ENCODE measurements at regions not wholly inside any gene's neighbourhood (a gene's known extent, or its start where the extent isn't known, plus 50 kb on each side); places are given as distances from the start of the nearest gene placed in this dataset.

GRCh38 chr17:70613681-70614080, 444.3 kb downstream of the KCNJ2 start:
- Histone ChIP-seq H3K4me1 (ENCODE audit: control insufficient read depth, insufficient read depth, low read length) (no peaks in the 10 kb centered on the region), H3K27me3 (ENCODE audit: control insufficient read depth, insufficient read depth, low read length) (no peaks in the 10 kb centered on the region), H3K36me3 (ENCODE audit: control insufficient read depth, insufficient read depth, low read length) (no peaks in the 10 kb centered on the region), H3K4me3 (ENCODE audit: low read length) (no peak overlapping the region), H3K9ac (ENCODE audit: low read length) (no peak overlapping the region), H3K9me3 (ENCODE audit: control insufficient read depth, low read length) (no peaks in the 10 kb centered on the region)

- Histone ChIP-seq H3K27me3 (ENCODE audit: control insufficient read depth, insufficient read depth, low read length) (no peaks in the 10 kb centered on the region), H3K9ac (ENCODE audit: low read length) (no peak overlapping the region), H3K9me3 (ENCODE audit: control insufficient read depth, low read length) (no peaks in the 10 kb centered on the region), H3K4me1 (ENCODE audit: control insufficient read depth, insufficient read depth, low read length) (no peaks in the 10 kb centered on the region), H3K4me3 (ENCODE audit: low read length) (no peak overlapping the region), H3K36me3 (ENCODE audit: control insufficient read depth, insufficient read depth, low read length) (no peaks in the 10 kb centered on the region)
Observed at GRCh38 chr17:70615831-70616230, 446.5 kb downstream of the KCNJ2 start.

- Histone ChIP-seq H3K36me3 (ENCODE audit: control insufficient read depth, insufficient read depth, low read length) (no peaks in the 10 kb centered on the region), H3K27me3 (ENCODE audit: control insufficient read depth, insufficient read depth, low read length) (no peaks in the 10 kb centered on the region), H3K4me3 (ENCODE audit: low read length) (no peak overlapping the region), H3K4me1 (ENCODE audit: control insufficient read depth, insufficient read depth, low read length) (no peaks in the 10 kb centered on the region), H3K9ac (ENCODE audit: low read length) (no peak overlapping the region), H3K9me3 (ENCODE audit: control insufficient read depth, low read length) (no peaks in the 10 kb centered on the region)
Observed at GRCh38 chr17:70618641-70619040, 449.3 kb downstream of the KCNJ2 start.

DNA sequence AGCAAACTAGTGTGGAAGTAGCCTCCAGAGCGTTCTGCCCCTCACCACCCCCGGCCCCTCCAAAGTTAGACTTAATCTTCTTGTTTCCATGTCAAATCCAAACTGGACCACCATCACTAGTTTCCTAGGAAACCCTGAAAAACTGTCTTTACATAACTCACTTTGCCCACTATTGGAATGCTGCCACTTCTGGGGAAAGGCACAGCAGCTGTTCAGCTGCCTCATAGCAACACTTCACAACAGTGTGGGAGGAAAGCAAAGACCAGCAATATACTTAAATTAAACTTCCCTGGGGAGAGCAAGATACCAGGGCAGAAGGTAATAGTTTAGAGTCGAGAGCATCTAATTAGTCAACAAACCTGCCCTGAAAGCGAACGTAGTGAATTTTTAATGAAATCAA, 452.2 kb downstream of the KCNJ2 start:
- no peaks in the 10 kb centered on the region for H3K4me1 ChIP-seq (ENCODE audit: control insufficient read depth, insufficient read depth, low read length)
- no peaks in the 10 kb centered on the region for H3K9me3 ChIP-seq (ENCODE audit: control insufficient read depth, low read length)
- no peak overlapping the region for H3K4me3 ChIP-seq (ENCODE audit: low read length)
- H3K9ac ChIP-seq (ENCODE audit: low read length) = no peak overlapping the region
- no peaks in the 10 kb centered on the region for H3K27me3 ChIP-seq (ENCODE audit: control insufficient read depth, insufficient read depth, low read length)
- no peaks in the 10 kb centered on the region for H3K36me3 ChIP-seq (ENCODE audit: control insufficient read depth, insufficient read depth, low read length)

- H3K27me3 ChIP-seq (ENCODE audit: control insufficient read depth, insufficient read depth, low read length) = no peaks in the 10 kb centered on the region
- no peaks in the 10 kb centered on the region for H3K9me3 ChIP-seq (ENCODE audit: control insufficient read depth, low read length)
- no peak overlapping the region for H3K9ac ChIP-seq (ENCODE audit: low read length)
- H3K4me1 ChIP-seq (ENCODE audit: control insufficient read depth, insufficient read depth, low read length) = no peaks in the 10 kb centered on the region
- no peak overlapping the region for H3K4me3 ChIP-seq (ENCODE audit: low read length)
- H3K36me3 ChIP-seq (ENCODE audit: control insufficient read depth, insufficient read depth, low read length) = no peaks in the 10 kb centered on the region
Observed at GRCh38 chr17:70622368-70623260, 453.3 kb downstream of the KCNJ2 start.

GRCh38 chr17:70624211-70624610, 454.9 kb downstream of the KCNJ2 start:
- Histone ChIP-seq H3K9ac (ENCODE audit: low read length) (no peak overlapping the region), H3K36me3 (ENCODE audit: control insufficient read depth, insufficient read depth, low read length) (no peaks in the 10 kb centered on the region), H3K4me1 (ENCODE audit: control insufficient read depth, insufficient read depth, low read length) (no peaks in the 10 kb centered on the region), H3K9me3 (ENCODE audit: control insufficient read depth, low read length) (no peaks in the 10 kb centered on the region), H3K4me3 (ENCODE audit: low read length) (no peak overlapping the region), H3K27me3 (ENCODE audit: control insufficient read depth, insufficient read depth, low read length) (no peaks in the 10 kb centered on the region)

DNA sequence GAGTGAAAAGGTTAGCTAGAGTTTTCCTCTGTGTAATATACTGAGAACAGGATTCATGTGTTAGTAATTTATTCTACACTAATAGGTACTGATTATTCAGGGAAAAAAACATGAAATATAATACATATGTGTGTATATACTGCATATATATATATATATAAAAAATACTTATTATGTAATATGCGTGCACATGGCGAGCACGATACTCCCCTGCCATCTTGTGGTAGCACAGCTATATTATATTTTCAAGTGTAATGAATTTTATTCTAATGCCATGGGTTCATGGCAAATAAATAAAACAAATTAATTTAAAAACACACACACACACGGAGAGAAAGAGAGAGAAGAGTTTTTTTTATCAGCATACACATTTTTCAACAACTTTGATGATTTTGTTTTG, 460.6 kb downstream of the KCNJ2 start:
- no peaks in the 10 kb centered on the region for H3K27me3 ChIP-seq (ENCODE audit: control insufficient read depth, insufficient read depth, low read length)
- no peaks in the 10 kb centered on the region for H3K9me3 ChIP-seq (ENCODE audit: control insufficient read depth, low read length)
- no peaks in the 10 kb centered on the region for H3K36me3 ChIP-seq (ENCODE audit: control insufficient read depth, insufficient read depth, low read length)
- no peaks in the 10 kb centered on the region for H3K4me1 ChIP-seq (ENCODE audit: control insufficient read depth, insufficient read depth, low read length)
- no peak overlapping the region for H3K4me3 ChIP-seq (ENCODE audit: low read length)
- H3K9ac ChIP-seq (ENCODE audit: low read length) = no peak overlapping the region

- Histone ChIP-seq H3K27me3 (ENCODE audit: control insufficient read depth, insufficient read depth, low read length) (no peaks in the 10 kb centered on the region), H3K9ac (ENCODE audit: low read length) (no peak overlapping the region), H3K4me3 (ENCODE audit: low read length) (no peak overlapping the region), H3K9me3 (ENCODE audit: control insufficient read depth, low read length) (no peaks in the 10 kb centered on the region), H3K36me3 (ENCODE audit: control insufficient read depth, insufficient read depth, low read length) (no peaks in the 10 kb centered on the region), H3K4me1 (ENCODE audit: control insufficient read depth, insufficient read depth, low read length) (no peaks in the 10 kb centered on the region)
Observed at GRCh38 chr17:70636517-70637133, 467.3 kb downstream of the KCNJ2 start.

- no peaks in the 10 kb centered on the region for H3K27me3 ChIP-seq (ENCODE audit: control insufficient read depth, insufficient read depth, low read length)
- H3K36me3 ChIP-seq (ENCODE audit: control insufficient read depth, insufficient read depth, low read length) = no peaks in the 10 kb centered on the region
- H3K9me3 ChIP-seq (ENCODE audit: control insufficient read depth, low read length) = no peaks in the 10 kb centered on the region
- H3K9ac ChIP-seq (ENCODE audit: low read length) = no peak overlapping the region
- H3K4me3 ChIP-seq (ENCODE audit: low read length) = no peak overlapping the region
- no peaks in the 10 kb centered on the region for H3K4me1 ChIP-seq (ENCODE audit: control insufficient read depth, insufficient read depth, low read length)
Observed at GRCh38 chr17:70642059-70642458, 472.7 kb downstream of the KCNJ2 start.

GRCh38 chr17:70644096-70644495, 474.8 kb downstream of the KCNJ2 start:
- Histone ChIP-seq H3K4me1 (ENCODE audit: control insufficient read depth, insufficient read depth, low read length) (no peaks in the 10 kb centered on the region), H3K4me3 (ENCODE audit: low read length) (no peak overlapping the region), H3K36me3 (ENCODE audit: control insufficient read depth, insufficient read depth, low read length) (no peaks in the 10 kb centered on the region), H3K27me3 (ENCODE audit: control insufficient read depth, insufficient read depth, low read length) (no peaks in the 10 kb centered on the region), H3K9me3 (ENCODE audit: control insufficient read depth, low read length) (no peaks in the 10 kb centered on the region), H3K9ac (ENCODE audit: low read length) (no peak overlapping the region)

DNA sequence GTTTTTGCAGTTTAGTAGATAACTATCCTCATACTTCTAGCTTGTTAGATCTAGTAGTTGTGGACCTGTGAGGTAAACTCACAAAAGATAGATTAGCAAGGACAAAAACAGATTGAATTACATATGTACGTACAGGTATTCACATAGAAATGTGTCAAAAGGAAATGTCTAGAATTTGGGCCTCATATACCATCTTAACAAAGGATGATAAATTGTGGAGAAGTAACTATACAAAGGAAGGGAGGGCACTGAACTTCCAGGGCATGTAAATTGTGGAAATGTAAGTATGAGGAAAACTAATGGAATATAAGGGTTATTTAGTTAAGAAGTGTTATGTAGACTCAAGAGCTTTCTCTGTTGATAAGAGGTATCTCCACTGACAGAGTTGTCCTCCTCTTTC, 477.3 kb downstream of the KCNJ2 start:
- Histone ChIP-seq H3K4me1 (ENCODE audit: control insufficient read depth, insufficient read depth, low read length) (no peaks in the 10 kb centered on the region), H3K9me3 (ENCODE audit: control insufficient read depth, low read length) (no peaks in the 10 kb centered on the region), H3K36me3 (ENCODE audit: control insufficient read depth, insufficient read depth, low read length) (no peaks in the 10 kb centered on the region), H3K4me3 (ENCODE audit: low read length) (no peak overlapping the region), H3K9ac (ENCODE audit: low read length) (no peak overlapping the region), H3K27me3 (ENCODE audit: control insufficient read depth, insufficient read depth, low read length) (no peaks in the 10 kb centered on the region)

DNA sequence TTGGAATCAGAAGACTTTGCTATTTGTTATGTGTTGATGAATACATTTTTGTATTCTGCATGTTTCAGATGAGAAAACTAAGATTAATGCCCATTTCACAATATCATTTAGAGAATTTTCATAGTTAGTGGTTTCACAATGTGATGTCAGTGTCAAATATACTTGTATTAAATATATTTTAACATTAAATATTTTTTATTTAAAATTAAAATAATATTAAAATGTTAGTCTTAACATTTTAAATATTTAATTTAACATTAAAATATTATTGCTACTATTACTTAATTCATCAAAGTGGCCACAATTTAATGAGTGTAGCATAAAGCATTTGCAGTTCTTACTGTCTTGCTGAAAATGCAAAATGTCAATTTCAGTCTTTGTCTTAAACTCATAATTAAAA, 478.8 kb downstream of the KCNJ2 start:
- Histone ChIP-seq H3K4me3 (ENCODE audit: low read length) (no peak overlapping the region), H3K36me3 (ENCODE audit: control insufficient read depth, insufficient read depth, low read length) (no peaks in the 10 kb centered on the region), H3K27me3 (ENCODE audit: control insufficient read depth, insufficient read depth, low read length) (no peaks in the 10 kb centered on the region), H3K9me3 (ENCODE audit: control insufficient read depth, low read length) (no peaks in the 10 kb centered on the region), H3K4me1 (ENCODE audit: control insufficient read depth, insufficient read depth, low read length) (no peaks in the 10 kb centered on the region), H3K9ac (ENCODE audit: low read length) (no peak overlapping the region)

Measured in mucosa of stomach (tissue), 1 donor.